ENCODE measurements at regions not wholly inside any gene's neighbourhood (a gene's known extent, or its start where the extent isn't known, plus 50 kb on each side); places are given as distances from the start of the nearest gene placed in this dataset.
"Not testable (repeated sequence)": the region's sequence is repeated elsewhere in the genome, so short reads cannot be mapped to it uniquely, and the experiment has no call there.

DNA sequence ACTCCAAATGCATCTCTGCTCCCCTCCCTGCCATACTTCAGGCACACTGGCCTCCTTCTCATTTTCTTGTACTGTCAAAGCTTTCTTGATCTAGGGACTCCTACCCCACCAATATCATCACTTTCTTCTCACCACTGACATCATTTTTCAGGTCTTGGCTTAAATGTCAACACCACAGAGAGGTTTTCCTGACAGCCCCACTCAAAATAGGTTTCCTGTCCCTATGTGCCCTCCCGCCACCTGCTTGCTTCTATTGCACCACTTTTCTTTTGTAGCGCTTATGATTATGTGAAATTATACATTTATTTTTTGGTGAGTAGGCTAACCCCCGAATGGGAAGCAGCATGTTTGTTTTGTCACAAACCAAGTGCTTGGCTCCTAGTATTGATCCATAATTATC is 164.6 kb downstream of the NDFIP2 start:
- no peak for DNase-seq

DNA sequence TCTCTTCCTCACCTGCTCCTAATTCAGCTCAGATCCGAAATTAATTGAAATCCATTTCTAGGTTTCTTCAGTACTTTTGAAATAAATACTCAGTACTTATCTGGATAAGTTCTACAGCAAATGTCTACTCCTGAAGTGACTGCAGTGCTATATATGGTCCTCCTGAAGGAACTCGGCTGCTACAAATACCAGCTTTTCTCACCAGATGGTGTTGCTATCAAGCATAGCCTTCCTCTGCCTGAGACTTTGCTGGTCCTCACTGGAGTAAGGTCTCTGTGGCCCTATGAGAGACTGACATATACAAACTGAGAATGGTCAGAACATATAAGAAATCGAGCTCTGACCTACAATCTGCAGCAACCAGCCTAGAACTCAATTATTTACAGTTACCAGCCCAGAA is 161.6 kb downstream of the NDFIP2 start:
- no peak for DNase-seq

GRCh38 chr13:79637133-79637763 is 156.3 kb downstream of the NDFIP2 start:
- DNase-seq: no peak

GRCh38 chr13:79631051-79631659 is 150.2 kb downstream of the NDFIP2 start:
- no peak for DNase-seq

DNA sequence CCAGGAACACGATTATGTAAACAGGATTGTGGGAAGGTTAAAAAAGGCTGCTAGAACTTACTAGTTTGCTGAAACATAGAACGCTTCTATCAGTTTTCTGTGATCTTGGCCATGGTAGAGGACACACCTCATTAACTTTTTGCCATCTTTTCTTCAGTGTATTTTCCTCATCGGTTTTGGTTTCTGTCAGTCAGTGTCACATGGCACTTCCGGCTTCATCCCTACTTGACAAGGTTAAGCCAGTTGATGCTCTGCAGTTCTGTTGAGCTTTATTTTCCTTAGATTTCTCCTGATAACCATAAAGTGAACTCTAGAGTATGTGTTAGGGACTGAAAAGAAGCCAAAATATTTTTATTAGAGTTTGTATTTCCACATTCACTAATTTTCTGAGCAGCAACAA is 147.5 kb downstream of the NDFIP2 start:
- no peak for DNase-seq

GRCh38 chr13:79626924-79627323 is 146.0 kb downstream of the NDFIP2 start:
- DNase-seq: no peak

DNA sequence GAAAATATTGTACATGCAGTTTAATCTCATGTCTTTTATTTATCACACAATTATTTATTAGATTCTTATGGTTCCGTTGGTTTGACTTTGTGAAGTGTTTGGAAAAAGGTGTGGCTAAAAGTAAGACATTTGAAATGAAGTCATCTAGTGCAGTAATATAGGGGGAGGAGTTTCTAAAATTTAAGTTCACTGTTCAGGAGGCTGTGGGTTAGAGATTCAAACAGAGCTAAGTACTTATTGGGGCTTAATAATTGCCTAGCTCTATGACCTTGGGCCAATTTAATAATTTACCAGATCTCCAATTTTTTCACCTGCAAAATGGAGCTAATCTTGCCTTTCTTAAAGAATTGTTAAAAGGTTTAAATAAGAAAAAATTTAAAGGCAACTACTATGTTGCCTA is 144.6 kb downstream of the NDFIP2 start:
- no peak for DNase-seq

DNA sequence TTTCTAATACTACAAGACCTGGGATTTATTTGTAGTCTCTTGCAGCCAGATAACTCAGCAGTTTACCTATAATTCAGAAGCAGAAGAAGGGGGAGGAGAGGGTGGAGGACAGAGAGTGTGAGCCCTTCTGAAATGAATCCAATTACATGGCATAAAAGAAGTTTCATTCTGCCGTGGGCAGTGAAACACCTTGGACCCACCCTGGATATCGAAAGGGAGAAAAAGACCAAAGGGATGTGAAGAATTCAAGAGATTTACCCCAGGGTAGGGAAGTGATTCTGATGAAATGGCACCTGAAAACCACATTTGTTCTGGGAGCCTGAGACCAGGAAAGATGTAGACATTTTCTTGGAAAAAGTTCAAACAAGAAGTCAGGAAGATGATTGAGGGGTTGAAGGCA is 140.9 kb downstream of the NDFIP2 start:
- no peak for DNase-seq

GRCh38 chr13:79621449-79621848 is 140.5 kb downstream of the NDFIP2 start:
- DNase-seq: no peak

DNA sequence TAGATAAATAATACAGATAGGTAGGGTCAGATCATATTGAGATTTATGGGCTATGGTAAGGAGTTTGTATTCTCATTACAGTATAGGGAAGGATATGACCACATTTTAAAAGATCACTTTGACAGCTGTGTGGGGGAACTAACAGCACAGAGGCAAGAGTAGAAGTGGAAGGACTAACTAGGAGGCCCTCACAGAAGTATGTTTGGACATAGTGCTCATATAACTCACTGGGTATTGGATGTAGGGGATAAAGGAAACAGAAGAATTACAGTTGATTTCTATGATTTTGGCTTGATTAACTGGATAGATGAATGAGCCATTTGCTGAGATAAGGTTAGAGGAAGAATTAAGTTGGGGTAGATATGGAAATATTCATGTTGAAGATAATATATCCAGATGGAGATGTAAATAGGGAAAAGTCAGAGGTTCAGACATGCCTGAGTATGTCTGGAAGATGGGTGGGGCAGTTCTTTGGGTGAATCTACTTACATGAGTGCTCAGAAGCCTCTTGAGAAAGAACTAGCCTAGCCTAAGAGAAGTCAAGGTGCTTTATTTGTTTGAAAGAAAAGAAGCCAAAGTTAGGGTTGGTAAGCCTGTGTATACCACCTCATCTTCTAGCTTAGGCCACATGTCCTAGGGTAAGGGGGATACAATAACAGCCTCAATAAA is 133.4 kb downstream of the NDFIP2 start:
- DNase-seq: no peak

GRCh38 chr13:79612604-79613003 is 131.6 kb downstream of the NDFIP2 start:
- DNase-seq: no peak

DNA sequence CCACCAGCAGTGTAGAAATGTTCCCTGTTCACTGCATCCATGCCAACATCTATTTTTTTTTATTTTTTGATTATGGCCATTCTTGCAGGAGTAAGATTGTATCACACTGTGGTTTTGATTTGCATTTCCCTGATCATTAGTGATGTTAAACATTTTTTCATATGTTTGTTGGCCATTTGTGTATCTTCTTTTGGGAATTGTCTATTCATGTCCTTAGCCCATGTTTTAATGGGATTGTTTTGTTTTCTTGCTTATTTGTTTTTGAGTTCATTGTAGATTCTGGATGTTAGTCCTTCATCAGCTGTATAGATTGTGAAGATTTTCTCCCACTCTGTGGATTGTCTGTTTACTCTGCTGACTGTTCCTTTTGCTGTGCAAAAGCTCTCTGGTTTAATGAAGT is 126.9 kb downstream of the NDFIP2 start:
- DNase-seq: not testable (repeated sequence)
